NCI-H510A (cell line): ENCODE measurements at regions not wholly inside any gene's neighbourhood (a gene's known extent, or its start where the extent isn't known, plus 50 kb on each side); places are given as distances from the start of the nearest gene placed in this dataset.

Experiments used
- DNase-seq: peaks from one replicate; lab custom pipeline; 2025; lab: John Stamatoyannopoulos, UW

- DNase-seq, result no peak
Observed at GRCh38 chr1:30638086-30638485, 85.3 kb downstream of the MATN1 start.

GRCh38 chr1:30637183-30637980 lies 86.0 kb downstream of the MATN1 start:
- no peak for DNase-seq

- DNase-seq, result no peak
Observed at GRCh38 chr1:30636621-30637020, 86.8 kb downstream of the MATN1 start.

- no peak for DNase-seq
Observed at GRCh38 chr1:30635391-30635975, 87.9 kb downstream of the MATN1 start.

GRCh38 chr1:30634507-30634906 lies 88.9 kb downstream of the MATN1 start:
- no peak for DNase-seq

- DNase-seq, result no peak
Observed at GRCh38 chr1:30633294-30633693, 90.1 kb downstream of the MATN1 start.

- DNase-seq, result no peak
Observed at GRCh38 chr1:30632481-30632880, 90.9 kb downstream of the MATN1 start.

- no peak for DNase-seq
Observed at GRCh38 chr1:30631700-30632099, 91.7 kb downstream of the MATN1 start.

GRCh38 chr1:30629501-30629900 lies 93.9 kb downstream of the MATN1 start:
- no peak for DNase-seq

GRCh38 chr1:30627994-30628393 lies 95.4 kb downstream of the MATN1 start:
- no peak for DNase-seq

- no peak for DNase-seq
Observed at GRCh38 chr1:30627206-30627605, 96.2 kb downstream of the MATN1 start.

- DNase-seq, result no peak
Observed at GRCh38 chr1:30623431-30623830, 100.0 kb downstream of the MATN1 start.

- no peak for DNase-seq
Observed at GRCh38 chr1:30619619-30620018, 103.8 kb downstream of the MATN1 start.

GRCh38 chr1:30618335-30618747 lies 105.0 kb downstream of the MATN1 start:
- no peak for DNase-seq

GRCh38 chr1:30616759-30617158 lies 106.6 kb downstream of the MATN1 start:
- no peak for DNase-seq

- no peak for DNase-seq
Observed at GRCh38 chr1:30615816-30616590, 107.4 kb downstream of the MATN1 start.

GRCh38 chr1:30615076-30615795 lies 108.1 kb downstream of the MATN1 start:
- DNase-seq, result no peak

- DNase-seq, result no peak
Observed at GRCh38 chr1:30613188-30613587, 110.2 kb downstream of the MATN1 start.

- no peak for DNase-seq
Observed at GRCh38 chr1:30612536-30613065, 110.8 kb downstream of the MATN1 start.

GRCh38 chr1:30611741-30612309 lies 111.6 kb downstream of the MATN1 start:
- no peak for DNase-seq

GRCh38 chr1:30610917-30611316 lies 112.5 kb downstream of the MATN1 start:
- no peak for DNase-seq

- DNase-seq, result no peak
Observed at GRCh38 chr1:30609999-30610345, 113.4 kb downstream of the MATN1 start.
